ENCODE measurements at regions not wholly inside any gene's neighbourhood (a gene's known extent, or its start where the extent isn't known, plus 50 kb on each side); places are given as distances from the start of the nearest gene placed in this dataset.

DNA sequence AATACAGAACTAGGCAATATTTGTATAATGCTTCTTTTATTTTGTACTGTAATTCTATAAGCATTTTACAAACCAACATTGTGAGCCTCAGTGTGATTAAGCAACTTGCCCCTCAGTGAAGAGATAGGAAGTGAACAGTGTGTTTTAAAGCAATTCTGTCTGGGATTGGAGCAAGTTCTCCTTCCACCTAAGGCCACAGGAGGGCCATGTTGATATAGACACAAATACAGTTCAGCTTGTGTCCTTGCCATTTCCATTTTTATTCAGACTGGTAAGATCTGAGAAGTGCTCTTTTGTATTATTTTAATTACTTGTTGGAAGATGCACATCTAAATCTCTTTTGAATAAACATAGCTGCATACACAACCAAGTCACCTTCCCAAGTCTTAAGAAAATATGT is 416.3 kb upstream of the COBL start:
- DNase-seq: no peak

GRCh38 chr7:51732116-51732515 is 415.5 kb upstream of the COBL start:
- no peak for DNase-seq

DNA sequence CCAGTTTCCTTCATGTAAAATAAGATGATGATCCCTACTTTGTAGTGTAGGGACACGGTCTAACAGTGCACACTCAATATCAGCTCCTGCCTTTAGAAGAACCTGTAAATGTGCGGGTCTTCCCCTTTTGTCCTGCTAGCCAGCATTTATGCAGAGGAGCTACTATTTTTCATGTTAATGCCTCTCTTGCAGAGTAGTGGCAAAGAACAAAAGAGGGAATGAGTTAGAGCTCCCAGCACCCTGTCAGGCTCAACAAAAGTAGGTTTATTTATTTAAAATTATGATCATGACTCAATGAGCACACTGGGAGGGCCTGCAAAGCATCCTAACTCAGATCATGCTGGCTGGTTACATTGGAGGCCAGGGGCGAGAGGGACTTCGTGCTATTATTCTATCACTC is 414.5 kb upstream of the COBL start:
- no peak for DNase-seq

GRCh38 chr7:51727441-51727840 is 410.8 kb upstream of the COBL start:
- no peak for DNase-seq

DNA sequence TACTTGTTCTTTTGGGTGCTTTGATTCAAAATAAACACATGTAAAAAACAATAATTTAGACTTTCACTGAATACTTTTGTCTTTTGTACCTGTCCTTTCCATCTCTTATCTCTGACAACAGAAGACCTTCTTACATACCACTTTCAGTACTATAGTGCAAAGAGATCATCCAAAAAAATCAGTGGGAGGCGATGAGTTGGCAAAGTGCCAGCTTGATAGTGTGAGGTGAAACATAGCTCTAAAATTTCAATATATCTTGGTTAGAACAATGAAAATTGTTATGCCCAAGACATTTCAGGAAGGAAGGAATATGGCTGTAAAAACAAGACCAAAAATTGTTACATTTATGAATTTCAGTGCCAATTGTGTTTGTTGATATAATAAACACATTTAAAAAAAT is 390.2 kb upstream of the COBL start:
- no peak for DNase-seq

DNA sequence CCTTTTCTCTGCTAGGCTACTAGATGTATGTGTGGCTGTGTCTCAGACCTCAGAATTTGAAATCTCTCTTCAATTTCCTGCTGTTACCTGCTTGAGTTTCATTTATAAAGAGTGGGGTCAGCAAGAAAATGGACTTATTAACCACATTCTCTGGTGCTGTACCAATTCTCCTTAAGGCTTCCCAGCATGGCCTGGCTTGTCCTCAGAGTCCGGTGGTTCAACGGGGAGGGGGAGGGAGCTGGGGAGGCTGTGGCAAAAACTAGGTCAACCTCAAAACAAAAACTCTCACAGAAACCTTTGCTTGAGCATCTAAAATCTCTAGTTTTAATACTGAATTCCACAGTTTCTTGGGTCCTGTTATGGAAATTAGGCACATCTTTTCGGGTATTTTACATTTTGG is 389.1 kb upstream of the COBL start:
- no peak for DNase-seq

- no peak for DNase-seq
Measured at GRCh38 chr7:51702673-51703072, 386.1 kb upstream of the COBL start.

GRCh38 chr7:51701935-51702334 is 385.3 kb upstream of the COBL start:
- no peak for DNase-seq

GRCh38 chr7:51700593-51701215 is 384.1 kb upstream of the COBL start:
- DNase-seq: no peak

DNA sequence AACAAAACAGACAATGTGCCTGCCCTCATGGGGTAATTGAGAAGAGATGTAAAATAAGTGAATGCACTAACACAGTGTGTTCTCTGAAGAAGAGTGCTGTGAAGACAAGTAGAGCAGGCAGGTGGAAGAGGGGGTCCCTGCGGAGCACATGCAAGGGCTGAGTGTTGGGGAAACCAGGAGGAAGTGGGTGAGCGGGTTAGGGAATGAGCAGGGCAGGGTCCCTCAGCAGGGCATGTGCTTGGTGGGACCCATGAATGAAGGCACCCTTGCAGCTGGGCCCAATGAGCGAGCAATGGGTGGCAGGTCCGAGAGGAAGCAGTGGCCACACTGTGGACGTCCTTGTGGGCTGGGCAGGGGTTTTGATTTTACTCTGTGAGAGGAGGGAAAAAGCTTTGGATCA is 376.6 kb upstream of the COBL start:
- DNase-seq: no peak

- DNase-seq: no peak
Measured at GRCh38 chr7:51689547-51689946, 372.9 kb upstream of the COBL start.

GRCh38 chr7:51685794-51686193 is 369.2 kb upstream of the COBL start:
- no peak for DNase-seq

DNA sequence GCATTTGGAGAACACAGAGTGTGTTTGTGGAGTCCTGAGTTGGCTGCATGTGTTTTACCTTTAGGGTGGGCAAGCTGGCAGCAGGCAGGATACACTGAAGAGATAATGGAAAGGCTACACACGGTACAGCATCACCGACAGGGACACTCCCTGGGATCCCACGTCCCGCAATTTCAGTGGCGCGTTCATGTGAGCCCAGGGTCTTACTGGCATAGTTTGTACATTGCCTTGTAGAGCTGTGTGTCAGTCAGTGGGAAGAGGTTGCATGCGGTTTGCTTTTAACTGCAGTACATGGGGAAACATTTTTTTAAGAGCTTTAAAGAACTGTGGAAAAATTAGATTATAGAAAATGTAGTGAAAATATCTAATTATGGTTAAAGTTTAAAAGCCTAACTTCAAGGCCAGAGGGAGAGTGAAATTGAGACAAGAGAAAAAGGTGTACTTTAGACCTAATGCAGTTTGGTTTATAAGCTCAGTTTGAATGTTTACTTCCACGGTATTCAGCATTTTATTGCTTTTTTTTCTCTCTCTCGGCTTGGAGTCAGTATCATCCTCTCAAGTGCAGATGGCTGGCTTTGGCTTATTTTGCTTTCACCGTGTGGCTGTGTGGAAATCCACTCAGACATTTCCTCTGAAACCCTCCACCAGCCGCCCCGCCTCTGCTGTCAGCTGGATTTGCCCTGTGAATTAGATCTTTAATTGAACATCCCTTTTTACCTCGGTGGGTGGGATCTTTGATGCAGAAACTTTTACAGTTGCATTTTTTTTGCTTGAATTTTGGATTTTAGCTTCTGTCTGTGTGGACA is 364.2 kb upstream of the COBL start:
- no peak for DNase-seq

DNA sequence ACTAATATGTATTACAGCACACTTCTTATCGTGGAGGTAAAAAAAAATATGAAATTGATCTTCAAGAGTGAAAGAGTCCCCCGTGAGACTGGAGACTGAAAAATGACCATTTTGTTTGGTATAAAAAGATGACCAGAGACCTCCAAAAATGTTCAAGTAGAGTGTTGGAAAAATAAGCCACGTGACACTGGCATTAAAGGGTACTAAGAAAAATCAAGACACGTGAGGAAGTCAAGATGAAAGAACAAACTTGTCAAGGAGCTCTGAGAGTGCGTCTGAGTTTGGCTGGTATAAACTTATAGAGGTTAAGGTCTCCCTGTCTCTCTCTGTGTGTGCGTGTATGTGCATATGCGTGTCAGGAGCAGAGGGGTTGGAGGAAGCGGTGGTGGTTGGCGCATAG is 362.7 kb upstream of the COBL start:
- no peak for DNase-seq

GRCh38 chr7:51666751-51667150 is 350.1 kb upstream of the COBL start:
- DNase-seq: no peak

- DNase-seq: no peak
Measured at GRCh38 chr7:51666266-51666665, 349.7 kb upstream of the COBL start.

DNA sequence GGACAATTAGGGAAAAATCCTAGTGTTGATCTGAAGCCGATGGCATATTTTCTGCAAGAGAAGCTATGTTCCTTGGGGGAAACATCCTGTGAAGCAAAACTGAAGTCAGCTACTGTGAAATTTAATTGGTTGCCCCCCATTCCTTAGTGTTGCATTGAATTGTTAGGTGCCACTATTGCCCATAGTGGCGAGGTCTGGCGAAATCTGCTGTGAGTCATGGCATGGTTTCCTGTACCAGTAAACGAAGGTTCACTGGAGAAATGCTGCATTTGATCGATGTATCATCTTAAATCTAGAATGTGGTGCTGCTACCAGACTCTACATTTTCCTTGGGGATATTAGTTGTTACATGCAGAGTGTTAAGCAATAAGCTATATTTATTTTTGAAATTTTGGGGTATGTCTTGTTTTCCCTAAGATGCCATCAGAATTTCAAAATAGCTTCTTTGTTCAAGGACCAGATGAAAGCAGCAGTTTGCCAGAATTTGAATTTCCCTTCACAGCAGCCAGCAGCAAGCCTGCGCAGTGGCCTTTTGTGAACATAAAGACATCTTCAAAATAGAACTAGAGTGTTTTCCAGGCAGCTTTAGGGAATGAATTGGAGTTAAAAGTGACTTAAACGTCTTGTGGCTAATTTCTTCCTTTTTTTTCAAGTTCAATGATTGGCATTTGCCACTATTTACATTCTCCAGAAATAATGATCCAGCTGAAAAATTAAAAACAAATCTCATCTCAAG is 348.6 kb upstream of the COBL start:
- no peak for DNase-seq

DNA sequence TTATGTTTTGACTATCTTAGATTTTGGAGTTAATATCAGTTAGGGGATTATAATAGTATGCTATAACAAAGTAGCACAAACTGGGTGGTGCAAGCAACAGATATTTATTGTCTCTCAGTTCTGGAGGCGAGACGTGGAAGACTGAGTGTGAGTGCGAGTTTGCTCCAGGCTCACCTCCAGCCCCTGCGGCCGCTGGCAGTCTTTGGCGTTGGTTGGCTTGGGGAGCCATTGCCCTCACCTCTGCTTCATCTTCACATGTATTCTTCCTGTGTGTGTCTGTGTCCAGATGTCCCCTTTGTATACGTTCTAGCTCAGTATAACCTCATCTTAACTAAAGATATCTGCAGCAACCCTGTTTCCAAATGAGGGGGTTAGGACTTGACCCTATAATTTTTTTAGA is 343.9 kb upstream of the COBL start:
- DNase-seq: no peak

- DNase-seq: no peak
Measured at GRCh38 chr7:51658684-51659083, 342.1 kb upstream of the COBL start.

- DNase-seq: no peak
Measured at GRCh38 chr7:51647931-51648351, 331.3 kb upstream of the COBL start.

GRCh38 chr7:51647486-51647885 is 330.9 kb upstream of the COBL start:
- no peak for DNase-seq

DNA sequence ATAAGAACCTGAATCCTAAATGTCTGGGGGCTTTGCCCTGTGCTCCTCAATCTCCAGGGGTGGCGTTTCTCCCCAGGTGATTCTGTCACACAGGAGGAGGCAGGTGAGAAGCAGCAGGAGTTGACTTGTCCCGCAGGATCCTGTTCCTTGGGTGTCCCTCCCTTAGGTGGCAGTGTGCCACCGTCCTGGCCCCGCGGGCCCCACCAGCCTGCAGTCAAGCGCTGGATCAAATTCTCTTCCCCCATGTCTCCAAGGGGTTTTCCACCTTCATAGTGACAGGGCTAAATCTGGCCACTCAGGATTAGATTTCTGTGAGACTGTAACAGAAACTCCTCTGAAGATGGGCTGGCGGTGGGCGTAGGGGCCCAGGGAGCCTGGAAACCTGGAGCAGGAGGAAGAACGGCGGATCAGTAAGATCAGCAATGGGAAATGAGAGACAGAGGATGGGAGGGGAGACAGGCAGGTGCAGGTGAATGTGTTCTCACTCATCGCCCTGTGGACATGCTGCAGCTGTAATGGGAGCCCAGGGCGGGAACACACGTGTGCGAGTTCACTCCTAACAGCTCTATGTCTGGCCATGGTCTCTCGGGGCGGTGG is 329.2 kb upstream of the COBL start:
- DNase-seq: no peak

DNA sequence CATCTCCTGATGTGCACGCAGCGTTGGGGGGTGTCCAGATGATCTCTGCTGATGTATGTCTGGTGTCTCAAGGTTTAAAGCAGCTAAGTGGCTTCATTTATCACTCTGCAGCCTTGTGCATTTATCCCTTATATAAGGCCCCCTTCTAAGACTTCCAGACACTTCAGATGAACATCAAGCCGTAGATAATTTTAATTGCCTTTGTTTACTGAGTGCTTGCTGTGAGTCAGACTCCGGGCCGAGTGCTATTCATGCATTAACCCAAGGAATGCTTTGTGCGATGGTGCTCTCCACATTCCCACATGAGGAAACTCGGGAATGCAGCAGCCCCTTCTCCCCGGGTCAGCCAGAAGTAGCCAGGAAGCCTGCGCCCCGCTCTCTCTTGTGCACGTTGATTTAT is 328.6 kb upstream of the COBL start:
- no peak for DNase-seq

DNA sequence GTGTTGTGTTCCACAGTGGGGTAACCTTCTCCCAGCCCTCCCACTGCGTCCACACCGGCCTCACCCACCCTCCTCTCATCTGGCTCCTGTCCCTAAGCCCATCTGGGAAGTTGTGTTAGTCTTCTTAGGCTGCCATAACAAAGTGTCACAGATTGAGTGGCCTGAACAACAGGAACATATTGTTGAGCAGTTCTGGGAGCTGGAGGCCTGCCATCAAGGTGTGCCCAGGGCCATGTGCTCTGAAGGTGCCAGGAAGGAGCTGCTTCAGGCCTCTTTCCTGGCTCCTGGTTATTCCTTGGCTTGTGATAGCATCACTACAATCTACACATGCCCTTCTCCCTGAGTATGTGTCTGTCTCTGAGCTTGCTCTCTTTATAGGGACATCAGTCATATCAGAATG is 327.6 kb upstream of the COBL start:
- no peak for DNase-seq
